Spleen (tissue), 11 donors: ENCODE measurements at regions not wholly inside any gene's neighbourhood (a gene's known extent, or its start where the extent isn't known, plus 50 kb on each side); places are given as distances from the start of the nearest gene placed in this dataset.

Experiments used
- DNase-seq: peaks from one replicate; pipeline ENCODE4 v3.0.0-alpha.2; 2020
- H3K27ac ChIP-seq, 8 donors: fragments of 200-600 bp; sonication (generic) in 7 of 8; 1 replicate in 4 of 8; 2 replicates in 4 of 8; pipeline versions ENCODE4 v1.5.0 to v1.8.0; 2016 to 2021; ENCODE audit warnings: inconsistent platforms in 4 of 8, mild to moderate bottlenecking in 4 of 8, moderate library complexity in 1 of 8
- H3K27me3 ChIP-seq, 7 donors: fragments of 200-600 bp; sonication (generic) in 6 of 7; replicated peaks in 1 of 7; 1 replicate in 4 of 7; 2 replicates in 3 of 7; pipeline versions ENCODE4 v1.5.0 to v1.8.0; 2016 to 2021; ENCODE audit warnings: inconsistent platforms in 3 of 7, mild to moderate bottlenecking in 1 of 7
- H3K36me3 ChIP-seq, 6 donors: fragments of 200-600 bp; sonication (generic) in 5 of 6; 1 replicate in 4 of 6; 2 replicates in 2 of 6; pipeline versions ENCODE4 v1.5.0 to v1.8.0; 2016 to 2021; ENCODE audit warnings: inconsistent platforms in 2 of 6
- H3K4me1 ChIP-seq, 6 donors: fragments of 200-600 bp; sonication (generic) in 5 of 6; 1 replicate in 3 of 6; 2 replicates in 3 of 6; pipeline versions ENCODE4 v1.5.0 to v1.8.0; 2016 to 2021; ENCODE audit warnings: inconsistent platforms in 3 of 6
- H3K4me3 ChIP-seq, 8 donors: fragments of 200-600 bp; sonication (generic) in 7 of 8; 1 replicate in 4 of 8; 2 replicates in 4 of 8; pipeline versions ENCODE4 v1.5.0 to v1.8.0; 2016 to 2021; ENCODE audit warnings: inconsistent platforms in 4 of 8, mild to moderate bottlenecking in 4 of 8, moderate library complexity in 2 of 8
- H3K9me3 ChIP-seq, 8 donors: fragments of 200-600 bp; sonication (generic) in 7 of 8; 1 replicate in 4 of 8; 2 replicates in 4 of 8; pipeline versions ENCODE4 v1.5.0 to v1.8.0; 2016 to 2021; ENCODE audit warnings: inconsistent platforms in 4 of 8
- CTCF ChIP-seq, 11 experiments: fragments of 200-600 bp in 7 of 11; fragments of 450-650 bp in 4 of 11; sonication (generic) in 4 of 11; IDR thresholded peaks in 8 of 11; conservative IDR thresholded peaks in 3 of 11; 1 replicate in 7 of 11; 2 replicates in 4 of 11; pipeline versions ENCODE4 v1.4.0 to v1.8.0; 2016 to 2021; ENCODE audit warnings: antibody characterized with exemption in 11 of 11, inconsistent platforms in 4 of 11, mild to moderate bottlenecking in 1 of 11
- POLR2A ChIP-seq, 3 donors: fragments of 450-650 bp; IDR thresholded peaks; one replicate each; pipeline ENCODE4 v1.5.1; 2017; ENCODE audit warnings: antibody characterized with exemption in 3 of 3, mild to moderate bottlenecking in 1 of 3
- POLR2AphosphoS5 ChIP-seq, 3 donors: sonication (generic); formaldehyde crosslinking; IDR thresholded peaks; one replicate each; pipeline ENCODE4 v1.5.1; 2017; ENCODE audit warnings: antibody characterized with exemption in 3 of 3
- WGBS, 5 donors: extraction: QIAGEN DNeasy Blood & Tissue Kit in 3 of 5; methylation state at CpG; one replicate each; pipeline versions ENCODE4 v1.1.5 to v1.1.7; 2013 to 2018; 5-methylcytosine and 5-hydroxymethylcytosine counted together
- intact Hi-C: fragments of 100-400 bp; cut with DNase I; formaldehyde crosslinking; loops from one replicate; pipeline ENCODE4 v1.15.0; 2023; ENCODE audit warnings: low total_unique reads
- donor health status: healthy with polysubstance abuse.
- donor health status: DM: no; HTN: no; CAD: no; lungs with moderate emphysema.
- donor health status: DM: no; HTN: no; CAD: no.
- donor health status: Bipolar disorder and iron deficiency.
- donor health status: healthy.
- donor health status: DM: no; HTN: no; CAD: no.
- donor health status: DM: yes; HTN: yes; CAD: no.

GRCh38 chr6:27111743-27112142 is 135.8 kb upstream of the PRSS16 start:
- Histone ChIP-seq H3K9me3 (peaks cover 0 to 22% (median 12%) of the 10 kb centered on the region in 8 donors), H3K4me3 (no peak overlapping the region), H3K36me3 (no peaks in the 10 kb centered on the region), H3K27me3 (peaks cover 0 to 5% (median 0%) of the 10 kb centered on the region in 7 donors), H3K4me1 (no peaks in the 10 kb centered on the region), H3K27ac (no peak overlapping the region)
- WGBS, 5 donors: 58 to 80% (median 72%) methylated on average over 2 of the region's 2 CpGs
- DNase-seq: no peak
- TF ChIP-seq POLR2A (IDR thresholded peaks at IDR 0.05): no peak
- no peak for TF ChIP-seq POLR2AphosphoS5 (IDR thresholded peaks at IDR 0.05)
- TF ChIP-seq CTCF (IDR thresholded peaks at IDR 0.05 in 8 of 11, conservative IDR thresholded peaks at IDR 0.05 in 3 of 11): no peak
- intact Hi-C loops: no loop called here

- intact Hi-C loops: no loop called here
- TF ChIP-seq POLR2AphosphoS5 (IDR thresholded peaks at IDR 0.05): no peak
- TF ChIP-seq CTCF (IDR thresholded peaks at IDR 0.05 in 8 of 11, conservative IDR thresholded peaks at IDR 0.05 in 3 of 11): no peak
- no peak for TF ChIP-seq POLR2A (IDR thresholded peaks at IDR 0.05)
- Histone ChIP-seq H3K4me3 (no peak overlapping the region), H3K27me3 (peaks cover 0 to 5% (median 0%) of the 10 kb centered on the region in 7 donors), H3K27ac (no peak overlapping the region), H3K36me3 (no peaks in the 10 kb centered on the region), H3K4me1 (no peaks in the 10 kb centered on the region), H3K9me3 (peaks cover 0 to 22% (median 12%) of the 10 kb centered on the region in 8 donors)
- 82 to 97% (median 87%) methylated on average over 2 of the region's 2 CpGs for WGBS, 5 donors
- no peak for DNase-seq
Measured at GRCh38 chr6:27112974-27113373, 134.5 kb upstream of the PRSS16 start.

- 90 to 98% (median 94%) methylated on average over 1 of the region's 1 CpG for WGBS, 5 donors
- no peaks in the 10 kb centered on the region for H3K4me1 ChIP-seq
- intact Hi-C loops: no loop called here
- H3K9me3 ChIP-seq: no peaks in the 10 kb centered on the region
- H3K4me3 ChIP-seq: no peak overlapping the region
- no peaks in the 10 kb centered on the region for H3K36me3 ChIP-seq
- no peaks in the 10 kb centered on the region for H3K27me3 ChIP-seq
- no peak for DNase-seq
- H3K27ac ChIP-seq: no peak overlapping the region
- no peak for TF ChIP-seq CTCF (IDR thresholded peaks at IDR 0.05 in 8 of 11, conservative IDR thresholded peaks at IDR 0.05 in 3 of 11)
- TF ChIP-seq POLR2AphosphoS5 (IDR thresholded peaks at IDR 0.05): no peak
- TF ChIP-seq POLR2A (IDR thresholded peaks at IDR 0.05): no peak
Measured at GRCh38 chr6:27119329-27119728, 128.2 kb upstream of the PRSS16 start.

GRCh38 chr6:27119761-27120160 is 127.7 kb upstream of the PRSS16 start:
- H3K36me3 ChIP-seq: no peaks in the 10 kb centered on the region
- TF ChIP-seq CTCF (IDR thresholded peaks at IDR 0.05 in 8 of 11, conservative IDR thresholded peaks at IDR 0.05 in 3 of 11) (no peak), POLR2A (IDR thresholded peaks at IDR 0.05) (no peak), POLR2AphosphoS5 (IDR thresholded peaks at IDR 0.05) (no peak)
- intact Hi-C loops: no loop called here
- DNase-seq: no peak
- no peaks in the 10 kb centered on the region for H3K9me3 ChIP-seq
- no peak overlapping the region for H3K27ac ChIP-seq
- H3K27me3 ChIP-seq: no peaks in the 10 kb centered on the region
- no peak overlapping the region for H3K4me3 ChIP-seq
- no peaks in the 10 kb centered on the region for H3K4me1 ChIP-seq
- 74 to 98% (median 95%) methylated on average over 2 of the region's 2 CpGs for WGBS, 5 donors
